Activated CD4-positive, alpha-beta T cell treated with anti-CD3 and anti-CD28 coated beads, Interleukin-2, amount 50 U/mL, for 16 hours (primary cell): ENCODE measurements at regions not wholly inside any gene's neighbourhood (a gene's known extent, or its start where the extent isn't known, plus 50 kb on each side); places are given as distances from the start of the nearest gene placed in this dataset.
"Not testable (repeated sequence)": the region's sequence is repeated elsewhere in the genome, so short reads cannot be mapped to it uniquely, and the experiment has no call there.

Experiments
- DNase-seq: peaks from one replicate; pipeline ENCODE4 v3.0.0-alpha.2; 2020

DNA sequence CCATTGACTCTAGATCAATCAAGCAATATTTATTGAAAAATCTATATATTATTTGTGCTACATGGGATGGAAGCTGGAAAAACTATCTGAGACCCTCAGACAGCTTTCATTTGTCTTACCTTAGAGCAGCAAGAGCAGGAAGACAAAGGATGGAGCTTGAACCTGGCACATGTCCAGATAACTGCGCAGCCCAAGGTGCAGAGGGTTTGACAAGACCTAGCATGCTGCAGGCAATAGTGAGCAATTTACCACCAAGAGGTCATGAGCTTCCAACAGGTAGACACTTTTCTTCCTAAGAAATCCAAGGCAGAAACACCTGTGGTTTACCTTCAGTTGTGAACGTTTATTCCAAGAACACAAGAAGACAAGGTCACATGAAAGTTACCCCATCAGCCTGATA, 214.7 kb upstream of the NECTIN3 start:
- DNase-seq = no peak

DNA sequence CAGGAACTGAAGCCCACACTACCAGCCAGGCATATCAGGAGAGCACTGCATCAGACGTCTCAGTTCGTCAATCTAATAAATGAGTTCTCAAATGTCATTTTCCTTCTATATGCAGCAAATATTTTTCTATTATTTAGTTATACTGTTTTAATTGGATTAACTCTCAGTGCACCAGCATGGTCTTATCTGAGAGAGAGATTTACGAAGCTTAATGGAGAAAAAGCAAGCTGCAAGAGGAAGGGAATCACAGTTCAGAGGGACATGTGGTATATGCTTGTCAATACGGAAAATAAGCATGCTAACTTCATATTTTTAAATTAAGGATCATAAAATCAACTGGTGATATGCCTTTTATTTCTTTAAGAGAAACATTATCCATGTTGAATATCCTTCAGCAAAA, 213.1 kb upstream of the NECTIN3 start:
- DNase-seq = no peak

DNA sequence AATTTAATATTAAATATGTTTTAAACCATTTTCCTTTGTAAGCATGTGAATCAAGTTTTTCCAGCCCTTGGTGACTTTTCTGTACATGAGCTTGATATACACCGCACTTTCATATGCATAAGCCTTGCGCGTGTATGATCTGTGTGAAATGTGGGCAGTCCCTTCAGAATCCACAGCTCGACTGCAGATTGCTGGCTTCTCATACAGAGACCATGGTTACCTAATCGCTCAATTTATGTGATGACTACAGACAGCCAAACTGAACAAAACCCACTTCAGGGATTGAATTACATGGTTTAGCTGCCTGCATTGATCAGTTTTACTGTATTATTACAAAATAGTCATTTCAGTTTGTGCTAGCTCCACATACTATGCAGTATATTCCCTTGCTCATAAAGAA, 212.3 kb upstream of the NECTIN3 start:
- DNase-seq = no peak

DNA sequence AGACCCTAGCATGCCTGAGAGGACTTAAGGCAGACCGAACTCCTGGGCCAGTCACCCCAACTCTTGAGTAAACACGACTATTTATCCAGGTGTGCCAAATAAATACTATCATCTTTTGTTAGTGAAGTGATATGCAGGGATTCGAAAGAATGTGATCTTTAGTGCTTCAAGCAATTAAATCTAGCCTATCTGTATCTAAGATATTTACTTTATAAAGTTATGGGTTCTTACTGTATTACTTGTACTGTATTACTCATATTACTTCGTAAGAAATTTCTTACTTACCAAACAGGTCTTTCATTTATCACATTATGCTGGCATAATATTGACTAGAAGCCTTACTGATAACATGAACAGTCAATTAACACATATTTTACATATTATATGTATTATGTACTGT, 211.6 kb upstream of the NECTIN3 start:
- DNase-seq = no peak

- no peak for DNase-seq
These were observed 205.7 kb upstream of the NECTIN3 start for GRCh38 chr3:110865934-110866333.

DNA sequence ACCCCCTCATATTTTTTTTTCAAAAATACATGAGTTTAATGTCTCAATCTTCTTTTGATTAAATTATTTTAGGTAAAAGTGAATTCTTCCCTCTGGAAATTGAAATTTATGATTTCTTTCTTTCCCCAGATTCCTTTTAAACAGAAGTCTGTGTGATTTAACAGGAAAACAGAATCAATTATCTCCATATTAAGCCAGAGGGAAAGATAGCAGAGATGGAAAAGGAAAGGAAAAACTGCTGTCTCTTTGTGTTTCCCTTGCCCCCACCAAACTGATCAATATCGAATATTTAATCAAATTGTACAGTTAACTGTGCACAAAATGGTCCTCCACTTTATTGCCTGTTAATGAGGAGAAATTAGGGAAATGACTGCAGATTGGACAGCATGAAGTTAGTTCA, 203.5 kb upstream of the NECTIN3 start:
- DNase-seq = no peak

DNA sequence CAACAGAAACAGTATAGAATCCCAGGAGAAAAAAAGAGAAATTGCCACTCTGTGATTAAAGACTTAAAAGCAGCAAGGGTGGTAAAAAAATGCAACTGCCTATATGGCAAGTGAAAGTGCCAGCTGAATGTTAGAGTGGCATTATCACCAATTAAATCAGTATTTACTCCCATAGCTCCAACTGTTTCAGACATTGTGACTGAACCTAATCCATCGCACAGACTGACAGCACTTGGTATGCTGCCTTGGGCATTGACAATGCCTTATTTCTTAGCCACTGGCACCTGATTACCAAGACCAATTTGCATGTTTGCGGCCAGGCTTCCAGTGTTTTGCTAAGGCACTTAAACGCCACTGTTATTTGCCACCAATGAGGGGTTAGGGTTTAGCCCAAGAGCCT, 201.9 kb upstream of the NECTIN3 start:
- no peak for DNase-seq

DNA sequence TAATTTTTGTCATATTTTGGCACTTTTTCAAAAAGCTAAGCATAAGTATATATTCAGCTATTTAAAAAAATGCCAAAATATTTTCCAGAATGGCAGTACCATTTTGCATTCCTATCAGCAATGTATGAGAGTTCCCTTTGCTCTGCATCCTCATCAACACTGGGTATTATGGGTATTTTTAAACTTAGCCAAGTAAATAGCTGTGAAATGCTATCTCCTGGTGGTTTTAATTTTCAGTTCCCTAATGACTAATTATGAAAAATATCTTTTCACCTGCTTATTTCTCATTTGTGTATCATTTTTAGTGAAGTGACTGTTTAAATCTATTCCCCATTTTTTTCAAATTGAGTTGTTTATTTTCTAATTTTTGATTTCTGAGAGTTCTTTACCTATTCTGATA, 199.7 kb upstream of the NECTIN3 start:
- DNase-seq = no peak

DNA sequence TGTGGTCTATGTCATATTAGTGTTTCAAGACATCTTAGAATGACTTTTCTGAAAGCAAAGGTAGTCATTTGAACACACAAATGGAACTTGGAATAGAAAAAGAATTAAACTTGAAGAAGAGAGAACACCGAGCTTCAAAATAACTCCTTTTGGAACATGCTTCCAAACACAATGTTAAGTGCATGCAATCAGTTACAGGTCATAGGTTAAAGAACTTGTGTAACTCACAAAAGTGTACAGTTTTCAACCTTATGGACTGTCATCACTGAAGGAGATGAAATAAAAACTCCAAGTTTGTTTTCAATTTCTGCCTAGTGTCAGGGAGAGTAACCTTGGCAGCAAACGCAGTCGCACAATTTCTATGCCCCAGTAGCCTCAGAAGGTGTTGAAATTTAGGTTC, 192.9 kb upstream of the NECTIN3 start:
- DNase-seq = no peak

- peak; percentile 6 for DNase-seq
These were observed 190.5 kb upstream of the NECTIN3 start for GRCh38 chr3:110881069-110881468.

GRCh38 chr3:110886222-110886893, 185.3 kb upstream of the NECTIN3 start:
- no peak for DNase-seq

- DNase-seq = no peak
These were observed 184.4 kb upstream of the NECTIN3 start for GRCh38 chr3:110887176-110887575.

DNA sequence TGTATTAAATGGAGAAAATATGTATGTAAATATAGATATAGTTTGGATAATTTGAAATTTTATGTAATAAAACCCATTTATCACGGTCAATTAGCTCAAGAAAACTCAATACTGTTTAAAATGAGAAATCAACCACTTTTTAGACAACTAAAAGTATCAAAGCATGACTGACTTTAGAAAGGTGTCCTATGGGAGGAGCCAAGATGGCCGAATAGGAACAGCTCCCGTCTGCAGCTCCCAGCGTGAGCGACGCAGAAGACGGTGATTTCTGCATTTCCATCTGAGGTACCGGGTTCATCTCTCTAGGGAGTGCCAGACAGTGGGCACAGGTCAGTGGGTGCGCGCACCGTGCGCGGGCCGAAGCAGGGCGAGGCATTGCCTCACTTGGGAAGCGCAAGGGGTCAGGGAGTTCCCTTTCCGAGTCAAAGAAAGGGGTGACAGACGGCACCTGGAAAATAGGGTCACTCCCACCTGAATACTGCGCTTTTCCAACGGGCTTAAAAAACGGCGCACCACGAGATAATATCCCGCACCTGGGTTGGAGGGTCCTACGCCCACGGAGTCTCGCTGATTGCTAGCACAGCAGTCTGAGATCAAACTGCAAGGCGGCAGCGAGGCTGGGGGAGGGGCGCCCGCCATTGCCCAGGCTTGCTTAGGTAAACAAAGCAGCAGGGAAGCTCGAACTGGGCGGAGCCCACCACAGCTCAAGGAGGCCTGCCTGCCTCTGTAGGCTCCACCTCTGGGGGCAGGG, 182.8 kb upstream of the NECTIN3 start:
- DNase-seq = not testable (repeated sequence)

GRCh38 chr3:110889376-110889699, 182.3 kb upstream of the NECTIN3 start:
- not testable (repeated sequence) for DNase-seq

- DNase-seq = no peak
These were observed 177.0 kb upstream of the NECTIN3 start for GRCh38 chr3:110894574-110894973.

GRCh38 chr3:110895054-110895453, 176.6 kb upstream of the NECTIN3 start:
- DNase-seq = no peak

DNA sequence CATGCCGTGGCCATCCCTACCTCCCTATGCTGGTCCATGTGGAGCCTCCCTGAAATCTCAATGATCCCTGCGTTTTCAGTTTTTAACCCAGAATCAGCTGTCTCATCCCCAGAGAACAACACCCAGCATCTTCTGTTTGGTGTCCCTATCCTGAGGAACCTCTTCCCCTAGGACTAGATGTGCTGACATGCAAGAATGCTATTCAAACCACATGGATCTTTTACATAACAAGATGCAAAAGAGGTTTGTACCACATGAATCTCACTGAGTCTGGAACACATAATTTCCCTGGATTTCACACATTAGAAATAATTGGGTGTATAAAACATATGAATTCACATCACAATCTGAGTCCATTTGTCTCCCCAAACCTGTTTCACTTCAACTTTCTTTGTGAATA, 174.6 kb upstream of the NECTIN3 start:
- no peak for DNase-seq

- DNase-seq = no peak
These were observed 171.0 kb upstream of the NECTIN3 start for GRCh38 chr3:110900576-110900975.

GRCh38 chr3:110901536-110901935, 170.1 kb upstream of the NECTIN3 start:
- DNase-seq = no peak

DNA sequence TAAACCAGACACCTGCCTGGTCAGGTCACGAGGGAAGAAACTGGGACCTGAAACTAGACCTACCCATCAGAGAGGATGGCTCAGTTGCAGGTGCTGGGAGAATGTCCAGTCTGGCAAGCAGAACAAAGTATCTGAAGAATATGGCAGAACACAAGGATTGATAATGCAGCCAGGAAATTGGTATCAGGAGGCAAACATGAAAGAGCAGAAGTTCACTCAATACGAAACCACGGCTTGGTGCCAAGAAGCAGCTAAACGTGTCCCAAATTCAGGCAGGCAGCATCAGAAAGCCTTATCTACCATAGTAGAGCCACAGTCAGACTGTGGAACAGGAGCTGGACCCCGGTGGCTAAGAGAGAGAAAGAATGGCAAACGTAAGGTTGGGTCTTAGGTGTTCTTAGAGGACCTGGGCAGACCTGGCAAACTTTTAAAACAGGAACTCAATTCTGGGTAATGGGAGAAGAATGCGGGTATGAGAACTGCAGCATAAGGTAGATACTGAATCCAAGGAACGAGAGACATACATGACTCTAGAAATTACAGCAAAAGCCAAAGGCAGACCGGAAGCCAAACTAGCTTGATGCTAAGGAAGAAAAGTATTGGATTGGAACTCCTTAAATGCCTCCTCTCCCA, 169.0 kb upstream of the NECTIN3 start:
- DNase-seq = no peak

DNA sequence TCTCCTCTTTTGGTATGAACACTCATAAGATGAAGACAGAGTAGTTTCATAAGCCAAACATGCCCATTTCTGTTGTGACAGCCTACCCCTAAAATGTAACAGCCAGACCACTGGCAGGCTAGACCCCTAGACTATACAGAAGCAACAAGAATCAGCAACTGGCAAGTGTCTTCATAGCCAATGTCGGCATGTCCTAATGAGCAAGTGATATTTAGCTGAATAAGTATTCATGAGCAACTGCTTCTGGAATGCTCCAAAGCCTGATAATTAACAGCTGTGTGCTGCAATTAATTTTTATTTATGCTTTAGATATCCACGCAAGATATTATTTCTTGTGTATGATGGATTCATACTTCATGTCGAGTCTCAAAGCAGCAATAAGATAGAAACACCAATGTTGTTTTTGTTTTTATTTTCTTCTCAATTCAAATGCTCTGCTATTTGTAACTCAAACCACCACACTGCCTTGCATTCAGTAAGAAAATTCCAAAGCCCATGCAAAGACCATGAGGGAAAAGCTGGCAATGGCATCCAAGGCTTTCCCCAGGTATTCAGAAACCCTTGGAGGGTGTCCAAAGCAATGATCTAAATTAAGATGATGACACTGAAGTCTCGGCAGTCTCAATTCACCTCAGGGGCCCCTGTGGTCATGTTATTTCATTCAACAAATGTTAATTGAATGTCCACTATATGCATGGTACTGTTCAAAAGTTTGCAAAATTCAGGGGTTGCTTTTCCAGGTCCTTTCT, 167.7 kb upstream of the NECTIN3 start:
- no peak for DNase-seq

GRCh38 chr3:110904520-110904890, 167.1 kb upstream of the NECTIN3 start:
- DNase-seq = no peak

GRCh38 chr3:110905121-110905520, 166.5 kb upstream of the NECTIN3 start:
- DNase-seq = no peak

- DNase-seq = no peak
These were observed 161.8 kb upstream of the NECTIN3 start for GRCh38 chr3:110909839-110910238.
